ENCODE measurements at regions not wholly inside any gene's neighbourhood (a gene's known extent, or its start where the extent isn't known, plus 50 kb on each side); places are given as distances from the start of the nearest gene placed in this dataset.

DNA sequence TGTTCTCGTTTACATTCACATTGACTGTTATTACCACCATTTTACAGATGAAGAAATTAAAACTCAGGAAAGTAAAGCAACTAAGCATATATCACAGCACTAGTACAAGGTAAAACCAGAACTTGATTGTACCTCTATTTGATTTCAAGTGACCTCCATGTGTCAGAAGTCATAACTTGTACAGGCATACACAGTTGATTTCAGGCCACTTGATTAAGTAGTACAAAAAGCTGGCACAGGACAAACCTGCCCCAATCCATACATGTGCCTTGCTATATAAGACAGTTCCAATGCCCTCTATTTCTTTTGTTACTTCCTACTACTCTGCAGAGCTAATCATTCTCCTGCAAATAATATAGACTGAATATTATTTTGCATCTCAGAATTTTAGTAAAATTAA, 58.8 kb upstream of the VGLL2 start:
- no peaks in the 10 kb centered on the region for H3K9me3 ChIP-seq
- no peak overlapping the region for H3K4me3 ChIP-seq
- FAIRE-seq (no peak), DNase-seq (no peak), ATAC-seq (no peak)
- H3K27me3 ChIP-seq, result no peaks in the 10 kb centered on the region
- TF ChIP-seq, protein P1, sequence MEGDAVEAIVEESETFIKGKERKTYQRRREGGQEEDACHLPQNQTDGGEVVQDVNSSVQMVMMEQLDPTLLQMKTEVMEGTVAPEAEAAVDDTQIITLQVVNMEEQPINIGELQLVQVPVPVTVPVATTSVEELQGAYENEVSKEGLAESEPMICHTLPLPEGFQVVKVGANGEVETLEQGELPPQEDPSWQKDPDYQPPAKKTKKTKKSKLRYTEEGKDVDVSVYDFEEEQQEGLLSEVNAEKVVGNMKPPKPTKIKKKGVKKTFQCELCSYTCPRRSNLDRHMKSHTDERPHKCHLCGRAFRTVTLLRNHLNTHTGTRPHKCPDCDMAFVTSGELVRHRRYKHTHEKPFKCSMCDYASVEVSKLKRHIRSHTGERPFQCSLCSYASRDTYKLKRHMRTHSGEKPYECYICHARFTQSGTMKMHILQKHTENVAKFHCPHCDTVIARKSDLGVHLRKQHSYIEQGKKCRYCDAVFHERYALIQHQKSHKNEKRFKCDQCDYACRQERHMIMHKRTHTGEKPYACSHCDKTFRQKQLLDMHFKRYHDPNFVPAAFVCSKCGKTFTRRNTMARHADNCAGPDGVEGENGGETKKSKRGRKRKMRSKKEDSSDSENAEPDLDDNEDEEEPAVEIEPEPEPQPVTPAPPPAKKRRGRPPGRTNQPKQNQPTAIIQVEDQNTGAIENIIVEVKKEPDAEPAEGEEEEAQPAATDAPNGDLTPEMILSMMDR (IDR thresholded peaks at IDR 0.05), result no peak
- H3K4me1 ChIP-seq, result no peaks in the 10 kb centered on the region
- 60 to 69% methylated on average over 1 of the region's 1 CpG for WGBS, 2 donors
- H3K36me3 ChIP-seq, result no peaks in the 10 kb centered on the region
- intact Hi-C loops (cut with DNase I), result no loop called here
- H3K27ac ChIP-seq, result no peak overlapping the region

DNA sequence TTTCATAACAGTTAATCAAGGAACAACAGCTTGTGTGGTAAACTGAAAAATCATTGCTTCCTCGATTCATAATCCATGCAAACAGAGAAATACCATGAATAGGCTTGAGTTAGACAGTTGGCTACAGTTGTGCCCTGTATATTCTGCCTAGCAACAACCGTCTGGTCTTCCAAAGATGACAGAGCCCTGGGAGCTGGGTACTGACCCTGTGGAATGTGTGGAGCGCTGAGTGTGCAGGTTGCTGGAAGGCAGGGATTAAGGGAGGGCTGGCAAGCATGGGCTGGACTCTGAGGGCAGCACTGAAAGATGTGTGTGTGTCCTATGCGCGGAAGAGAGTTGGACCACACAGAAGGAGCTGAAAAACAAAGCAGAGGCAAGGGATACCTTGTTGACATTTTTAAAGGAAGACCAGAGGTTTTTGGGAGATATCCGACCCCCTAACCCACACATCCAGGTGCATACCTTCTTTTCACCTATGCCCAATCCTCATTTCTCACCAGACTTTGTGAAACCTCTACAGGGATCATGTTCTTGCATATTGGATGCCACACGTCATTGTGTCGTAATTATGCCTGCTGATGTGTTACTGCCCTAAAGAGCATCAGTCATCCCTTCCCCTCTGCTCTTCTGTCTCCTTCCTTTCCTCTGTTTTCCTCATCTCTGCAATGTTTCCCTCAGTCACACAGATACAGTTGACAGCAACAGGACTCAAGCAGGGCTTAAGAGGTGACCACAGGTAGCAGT, 58.2 kb upstream of the VGLL2 start:
- intact Hi-C loops (cut with DNase I), result no loop called here
- FAIRE-seq, result no peak
- no peaks in the 10 kb centered on the region for H3K27me3 ChIP-seq
- no peak overlapping the region for H3K4me3 ChIP-seq
- H3K9me3 ChIP-seq, result no peaks in the 10 kb centered on the region
- TF ChIP-seq, protein P1 (IDR thresholded peaks at IDR 0.05), result no peak
- no peak for ATAC-seq
- DNase-seq, result no peak
- no peak overlapping the region for H3K27ac ChIP-seq
- H3K36me3 ChIP-seq, result no peaks in the 10 kb centered on the region
- no peaks in the 10 kb centered on the region for H3K4me1 ChIP-seq
- 31 to 46% methylated on average over 8 of the region's 8 CpGs for WGBS, 2 donors

DNA sequence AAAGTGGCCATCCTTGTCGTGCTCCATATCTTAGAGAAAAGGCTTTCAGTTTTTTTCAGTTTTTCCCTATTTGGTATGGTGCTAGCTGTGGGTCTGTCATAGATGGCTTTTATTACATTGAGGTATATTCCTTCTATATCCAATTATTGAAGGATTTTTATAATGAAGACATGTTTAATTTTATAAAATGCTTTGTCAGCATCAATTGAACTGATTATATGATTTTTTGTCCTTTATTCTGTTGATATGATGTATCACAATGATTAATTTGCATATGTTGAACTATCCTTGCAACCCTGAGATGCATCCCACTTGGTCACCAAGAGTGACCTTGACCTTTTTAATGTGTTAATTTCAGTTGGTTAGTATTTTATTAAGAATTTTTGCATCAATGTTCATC, 55.1 kb upstream of the VGLL2 start:
- DNase-seq (no peak), ATAC-seq (no peak), FAIRE-seq (no peak)
- 49 to 52% methylated on average over 1 of the region's 1 CpG for WGBS, 2 donors
- no peak overlapping the region for H3K27ac ChIP-seq
- no peaks in the 10 kb centered on the region for H3K36me3 ChIP-seq
- no peaks in the 10 kb centered on the region for H3K9me3 ChIP-seq
- intact Hi-C loops (cut with DNase I), result no loop called here
- TF ChIP-seq, protein P1 (IDR thresholded peaks at IDR 0.05), result no peak
- no peaks in the 10 kb centered on the region for H3K4me1 ChIP-seq
- no peak overlapping the region for H3K4me3 ChIP-seq
- no peaks in the 10 kb centered on the region for H3K27me3 ChIP-seq

DNA sequence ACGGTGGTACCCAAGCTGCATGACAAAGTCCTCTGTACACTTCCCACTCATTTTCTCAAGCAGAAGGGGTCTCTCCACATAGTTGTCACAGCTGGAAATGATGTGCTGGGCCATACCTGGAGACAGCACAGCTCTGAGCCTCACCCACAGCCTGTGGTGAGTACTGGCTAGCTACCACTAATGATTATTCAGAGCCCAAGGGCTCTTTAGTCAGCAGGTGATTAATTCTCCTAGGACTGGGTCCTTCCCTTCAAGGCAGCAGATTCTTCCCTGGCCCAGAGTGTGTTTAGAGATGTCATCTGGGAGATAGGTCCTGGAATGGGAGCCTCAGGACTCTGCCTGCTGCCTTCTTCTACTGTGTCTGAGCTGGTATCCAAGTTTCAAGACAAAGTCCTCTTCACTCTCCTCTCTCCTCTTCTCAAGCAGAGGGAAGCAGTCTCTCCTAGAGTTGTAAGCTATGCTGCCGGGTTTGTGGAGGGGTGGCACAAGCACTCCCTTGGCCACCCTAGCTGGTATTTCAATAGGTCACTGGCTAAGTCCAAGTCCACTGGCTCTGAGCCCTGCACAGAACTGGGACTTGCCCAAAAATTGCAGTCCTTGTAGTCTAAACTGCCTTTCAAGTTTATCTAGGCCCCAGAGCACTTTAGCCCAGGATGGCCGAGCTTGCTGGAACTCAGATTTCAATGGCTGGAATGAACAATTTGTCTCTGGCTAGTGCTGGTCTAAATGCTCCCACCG, 49.8 kb upstream of the VGLL2 start:
- H3K27me3 ChIP-seq, result no peaks in the 10 kb centered on the region
- no peaks in the 10 kb centered on the region for H3K4me1 ChIP-seq
- H3K27ac ChIP-seq, result no peak overlapping the region
- no peaks in the 10 kb centered on the region for H3K36me3 ChIP-seq
- WGBS, 2 donors, result 51 to 65% methylated on average over 4 of the region's 4 CpGs
- DNase-seq (no peak), FAIRE-seq (no peak), ATAC-seq (no peak)
- intact Hi-C loops (cut with DNase I), result no loop called here
- no peaks in the 10 kb centered on the region for H3K9me3 ChIP-seq
- TF ChIP-seq, protein P1 (IDR thresholded peaks at IDR 0.05), result no peak
- H3K4me3 ChIP-seq, result no peak overlapping the region
